ENCODE measurements at regions not wholly inside any gene's neighbourhood (a gene's known extent, or its start where the extent isn't known, plus 50 kb on each side); places are given as distances from the start of the nearest gene placed in this dataset.

GRCh38 chr4:100098681-100099080 lies 91.6 kb downstream of the DDIT4L start:
- no peaks in the 10 kb centered on the region for H3K9me3 ChIP-seq (ENCODE audit: control insufficient read depth, insufficient read depth, low read length)
- H3K36me3 ChIP-seq (ENCODE audit: insufficient read depth, low read length), result no peaks in the 10 kb centered on the region
- H3K9ac ChIP-seq (ENCODE audit: low read depth, low read length), result no peak overlapping the region
- peaks cover 7% of the 10 kb centered on the region for H3K4me1 ChIP-seq (ENCODE audit: insufficient read depth, low read length)

GRCh38 chr4:100098011-100098545 lies 92.2 kb downstream of the DDIT4L start:
- no peak overlapping the region for H3K9ac ChIP-seq (ENCODE audit: low read depth, low read length)
- no peaks in the 10 kb centered on the region for H3K36me3 ChIP-seq (ENCODE audit: insufficient read depth, low read length)
- peaks cover 10% of the 10 kb centered on the region for H3K4me1 ChIP-seq (ENCODE audit: insufficient read depth, low read length)
- H3K9me3 ChIP-seq (ENCODE audit: control insufficient read depth, insufficient read depth, low read length), result no peaks in the 10 kb centered on the region

GRCh38 chr4:100095729-100096595 lies 94.3 kb downstream of the DDIT4L start:
- Histone ChIP-seq H3K9ac (ENCODE audit: low read depth, low read length) (no peak overlapping the region), H3K36me3 (ENCODE audit: insufficient read depth, low read length) (no peaks in the 10 kb centered on the region), H3K9me3 (ENCODE audit: control insufficient read depth, insufficient read depth, low read length) (no peaks in the 10 kb centered on the region), H3K4me1 (ENCODE audit: insufficient read depth, low read length) (peaks cover 15% of the 10 kb centered on the region)

GRCh38 chr4:100093091-100093866 lies 97.0 kb downstream of the DDIT4L start:
- H3K9me3 ChIP-seq (ENCODE audit: control insufficient read depth, insufficient read depth, low read length), result no peaks in the 10 kb centered on the region
- H3K4me1 ChIP-seq (ENCODE audit: insufficient read depth, low read length), result peaks cover 8% of the 10 kb centered on the region
- H3K9ac ChIP-seq (ENCODE audit: low read depth, low read length), result no peak overlapping the region
- H3K36me3 ChIP-seq (ENCODE audit: insufficient read depth, low read length), result no peaks in the 10 kb centered on the region

GRCh38 chr4:100087743-100088142 lies 102.5 kb downstream of the DDIT4L start:
- peaks cover 15% of the 10 kb centered on the region for H3K4me1 ChIP-seq (ENCODE audit: insufficient read depth, low read length)
- no peaks in the 10 kb centered on the region for H3K36me3 ChIP-seq (ENCODE audit: insufficient read depth, low read length)
- peaks cover 8% of the 10 kb centered on the region; the same call in 1 of the 2 replicates for H3K9me3 ChIP-seq (ENCODE audit: control insufficient read depth, insufficient read depth, low read length)
- H3K9ac ChIP-seq (ENCODE audit: low read depth, low read length), result no peak overlapping the region

GRCh38 chr4:100086766-100087431 lies 103.4 kb downstream of the DDIT4L start:
- peaks cover 13% of the 10 kb centered on the region for H3K4me1 ChIP-seq (ENCODE audit: insufficient read depth, low read length)
- peaks cover 8% of the 10 kb centered on the region; the same call in 1 of the 2 replicates for H3K9me3 ChIP-seq (ENCODE audit: control insufficient read depth, insufficient read depth, low read length)
- no peaks in the 10 kb centered on the region for H3K36me3 ChIP-seq (ENCODE audit: insufficient read depth, low read length)
- H3K9ac ChIP-seq (ENCODE audit: low read depth, low read length), result no peak overlapping the region

GRCh38 chr4:100084892-100085291 lies 105.4 kb downstream of the DDIT4L start:
- peaks cover 8% of the 10 kb centered on the region; the same call in 1 of the 2 replicates for H3K9me3 ChIP-seq (ENCODE audit: control insufficient read depth, insufficient read depth, low read length)
- no peaks in the 10 kb centered on the region for H3K36me3 ChIP-seq (ENCODE audit: insufficient read depth, low read length)
- H3K9ac ChIP-seq (ENCODE audit: low read depth, low read length), result no peak overlapping the region
- peaks cover 13% of the 10 kb centered on the region for H3K4me1 ChIP-seq (ENCODE audit: insufficient read depth, low read length)

- peaks cover 8% of the 10 kb centered on the region; the same call in 1 of the 2 replicates for H3K9me3 ChIP-seq (ENCODE audit: control insufficient read depth, insufficient read depth, low read length)
- peaks cover 13% of the 10 kb centered on the region for H3K4me1 ChIP-seq (ENCODE audit: insufficient read depth, low read length)
- no peaks in the 10 kb centered on the region for H3K36me3 ChIP-seq (ENCODE audit: insufficient read depth, low read length)
- no peak overlapping the region for H3K9ac ChIP-seq (ENCODE audit: low read depth, low read length)
Observed at GRCh38 chr4:100083289-100083688, 107.0 kb downstream of the DDIT4L start.

- Histone ChIP-seq H3K4me1 (ENCODE audit: insufficient read depth, low read length) (peaks cover 13% of the 10 kb centered on the region), H3K36me3 (ENCODE audit: insufficient read depth, low read length) (no peaks in the 10 kb centered on the region), H3K9me3 (ENCODE audit: control insufficient read depth, insufficient read depth, low read length) (peaks cover 8% of the 10 kb centered on the region; the same call in 1 of the 2 replicates), H3K9ac (ENCODE audit: low read depth, low read length) (no peak overlapping the region)
Observed at GRCh38 chr4:100082852-100083251, 107.4 kb downstream of the DDIT4L start.

GRCh38 chr4:100081491-100081890 lies 108.8 kb downstream of the DDIT4L start:
- H3K4me1 ChIP-seq (ENCODE audit: insufficient read depth, low read length), result peaks cover 3% of the 10 kb centered on the region; the same call in 1 of the 2 replicates
- no peaks in the 10 kb centered on the region for H3K36me3 ChIP-seq (ENCODE audit: insufficient read depth, low read length)
- no peak overlapping the region for H3K9ac ChIP-seq (ENCODE audit: low read depth, low read length)
- H3K9me3 ChIP-seq (ENCODE audit: control insufficient read depth, insufficient read depth, low read length), result peaks cover 6% of the 10 kb centered on the region; the same call in 1 of the 2 replicates

GRCh38 chr4:100079264-100079663 lies 111.0 kb downstream of the DDIT4L start:
- H3K4me1 ChIP-seq (ENCODE audit: insufficient read depth, low read length), result no peaks in the 10 kb centered on the region
- H3K9me3 ChIP-seq (ENCODE audit: control insufficient read depth, insufficient read depth, low read length), result no peaks in the 10 kb centered on the region
- H3K9ac ChIP-seq (ENCODE audit: low read depth, low read length), result no peak overlapping the region
- no peaks in the 10 kb centered on the region for H3K36me3 ChIP-seq (ENCODE audit: insufficient read depth, low read length)

GRCh38 chr4:100076753-100077152 lies 113.5 kb downstream of the DDIT4L start:
- Histone ChIP-seq H3K9me3 (ENCODE audit: control insufficient read depth, insufficient read depth, low read length) (no peaks in the 10 kb centered on the region), H3K36me3 (ENCODE audit: insufficient read depth, low read length) (no peaks in the 10 kb centered on the region), H3K9ac (ENCODE audit: low read depth, low read length) (no peak overlapping the region), H3K4me1 (ENCODE audit: insufficient read depth, low read length) (no peaks in the 10 kb centered on the region)

GRCh38 chr4:100075486-100076270 lies 114.6 kb downstream of the DDIT4L start:
- Histone ChIP-seq H3K9me3 (ENCODE audit: control insufficient read depth, insufficient read depth, low read length) (no peaks in the 10 kb centered on the region), H3K36me3 (ENCODE audit: insufficient read depth, low read length) (no peaks in the 10 kb centered on the region), H3K4me1 (ENCODE audit: insufficient read depth, low read length) (no peaks in the 10 kb centered on the region), H3K9ac (ENCODE audit: low read depth, low read length) (no peak overlapping the region)

All from ES-I3 (cell line).